Lower leg skin (tissue), 4 donors: ENCODE measurements at regions not wholly inside any gene's neighbourhood (a gene's known extent, or its start where the extent isn't known, plus 50 kb on each side); places are given as distances from the start of the nearest gene placed in this dataset.

Experiments
- DNase-seq, 2 donors: peaks; one replicate each; pipeline ENCODE4 v3.0.0-alpha.2; 2019; ENCODE audit warnings: low spot score in 2 of 2
- H3K4me3 ChIP-seq: fragments of 200-600 bp; sonication (generic); 2 replicates; pipeline ENCODE4 v1.5.1; 2017; ENCODE audit warnings: mild to moderate bottlenecking, low read depth; ENCODE audit not compliant: poor library complexity, severe bottlenecking
- POLR2A ChIP-seq, 2 donors: fragments of 450-650 bp; IDR thresholded peaks; one replicate each; pipeline ENCODE4 v1.6.1; 2016 to 2017; ENCODE audit warnings: antibody characterized with exemption in 2 of 2, mild to moderate bottlenecking in 1 of 2, moderate library complexity in 1 of 2
- WGBS, 2 donors: methylation state at CpG; one replicate each; pipeline ENCODE4 v1.1.5; 2018; 5-methylcytosine and 5-hydroxymethylcytosine counted together
- intact Hi-C: fragments of 100-400 bp; cut with DNase I; formaldehyde crosslinking; loops from one replicate; pipeline ENCODE4 v1.15.0; 2023; ENCODE audit warnings: low total_unique reads
- TF ChIP-seq, protein P1 (sequence below), 3 donors: fragments of 450-650 bp; IDR thresholded peaks; one replicate each; pipeline ENCODE4 v1.5.1; 2016; ENCODE audit warnings: antibody characterized with exemption in 3 of 3, mild to moderate bottlenecking in 3 of 3, moderate library complexity in 2 of 3

DNA sequence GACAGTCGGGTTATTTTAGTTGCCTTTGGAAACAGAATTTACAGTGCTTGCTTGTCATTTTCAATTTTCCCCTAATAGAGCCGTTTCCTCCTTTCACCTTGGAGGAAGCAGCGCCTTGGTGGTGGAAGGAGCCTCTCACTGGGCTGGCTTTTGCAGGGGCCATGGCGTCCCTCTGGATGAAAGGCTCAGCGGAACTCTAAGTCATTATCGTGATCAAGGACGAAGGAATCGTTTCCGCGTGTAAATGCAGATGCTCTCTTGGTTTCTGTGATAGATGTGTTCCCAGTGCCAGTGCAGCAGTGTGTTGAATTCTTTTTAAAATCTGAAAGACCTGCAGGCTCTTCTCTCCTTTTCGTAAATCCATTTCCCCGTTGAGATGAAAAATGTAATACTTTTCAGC, 126.2 kb upstream of the LMO4 start:
- intact Hi-C loops: no loop called here

DNA sequence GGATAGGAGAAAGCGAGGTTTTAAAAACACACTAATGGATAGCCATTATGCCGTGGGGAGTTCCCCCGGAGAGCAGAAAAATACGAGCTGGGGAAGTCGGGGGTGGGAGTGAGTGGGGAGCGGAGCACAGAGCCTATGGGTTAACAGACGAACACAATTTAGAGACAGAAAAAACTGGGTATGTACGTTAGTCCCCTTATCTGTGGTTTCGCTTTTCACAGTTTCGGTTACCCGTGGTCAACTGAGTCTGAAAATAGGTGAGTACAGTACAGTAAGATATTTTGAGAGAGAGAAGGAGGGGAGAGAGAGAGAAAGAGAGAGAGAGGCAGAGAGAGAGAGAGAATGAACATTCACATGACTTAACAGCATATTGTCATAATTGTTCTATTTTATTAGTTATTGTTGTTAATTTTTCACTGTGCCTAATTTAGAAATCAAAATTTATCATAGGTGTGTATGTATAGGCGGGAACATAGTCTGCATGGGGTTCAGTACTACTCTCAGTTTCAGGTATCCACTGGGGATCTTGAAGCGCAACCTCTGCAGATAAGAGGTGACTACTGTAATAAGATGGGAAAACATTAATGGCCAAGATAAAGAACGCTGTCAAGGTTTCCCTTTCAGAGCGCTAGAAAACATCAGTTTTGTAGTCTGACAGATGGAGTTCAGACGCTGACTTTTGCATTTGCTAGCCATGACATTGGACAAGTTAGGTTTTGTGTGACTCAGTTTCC, 125.6 kb upstream of the LMO4 start:
- 81 to 85% methylated on average over 16 of the region's 16 CpGs for WGBS, 2 donors
- intact Hi-C loops: no loop called here
- TF ChIP-seq, protein P1, sequence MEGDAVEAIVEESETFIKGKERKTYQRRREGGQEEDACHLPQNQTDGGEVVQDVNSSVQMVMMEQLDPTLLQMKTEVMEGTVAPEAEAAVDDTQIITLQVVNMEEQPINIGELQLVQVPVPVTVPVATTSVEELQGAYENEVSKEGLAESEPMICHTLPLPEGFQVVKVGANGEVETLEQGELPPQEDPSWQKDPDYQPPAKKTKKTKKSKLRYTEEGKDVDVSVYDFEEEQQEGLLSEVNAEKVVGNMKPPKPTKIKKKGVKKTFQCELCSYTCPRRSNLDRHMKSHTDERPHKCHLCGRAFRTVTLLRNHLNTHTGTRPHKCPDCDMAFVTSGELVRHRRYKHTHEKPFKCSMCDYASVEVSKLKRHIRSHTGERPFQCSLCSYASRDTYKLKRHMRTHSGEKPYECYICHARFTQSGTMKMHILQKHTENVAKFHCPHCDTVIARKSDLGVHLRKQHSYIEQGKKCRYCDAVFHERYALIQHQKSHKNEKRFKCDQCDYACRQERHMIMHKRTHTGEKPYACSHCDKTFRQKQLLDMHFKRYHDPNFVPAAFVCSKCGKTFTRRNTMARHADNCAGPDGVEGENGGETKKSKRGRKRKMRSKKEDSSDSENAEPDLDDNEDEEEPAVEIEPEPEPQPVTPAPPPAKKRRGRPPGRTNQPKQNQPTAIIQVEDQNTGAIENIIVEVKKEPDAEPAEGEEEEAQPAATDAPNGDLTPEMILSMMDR (IDR thresholded peaks at IDR 0.05): no peak
- TF ChIP-seq POLR2A (IDR thresholded peaks at IDR 0.05): no peak
- DNase-seq: no peak
- H3K4me3 ChIP-seq: no peak overlapping the region

More for the DNA sequence above, 126.2 kb upstream of the LMO4 start:
- no peak for DNase-seq
- H3K4me3 ChIP-seq: no peak overlapping the region
- no peak for TF ChIP-seq POLR2A (IDR thresholded peaks at IDR 0.05)
- TF ChIP-seq, protein P1 (IDR thresholded peaks at IDR 0.05): no peak
- 89 to 90% methylated on average over 12 of the region's 12 CpGs for WGBS, 2 donors

GRCh38 chr1:87203904-87204303, 124.8 kb upstream of the LMO4 start:
- intact Hi-C loops: no loop called here
- WGBS, 2 donors: 38 to 40% methylated on average over 5 of the region's 5 CpGs
- TF ChIP-seq, protein P1 (IDR thresholded peaks at IDR 0.05): no peak
- no peak for TF ChIP-seq POLR2A (IDR thresholded peaks at IDR 0.05)
- no peak overlapping the region for H3K4me3 ChIP-seq
- DNase-seq: no peak

- intact Hi-C loops: no loop called here
- no peak for TF ChIP-seq POLR2A (IDR thresholded peaks at IDR 0.05)
- TF ChIP-seq, protein P1 (IDR thresholded peaks at IDR 0.05): no peak
- DNase-seq: no peak
- 38 to 42% methylated on average over 3 of the region's 3 CpGs for WGBS, 2 donors
- H3K4me3 ChIP-seq: no peak overlapping the region
These were observed 124.2 kb upstream of the LMO4 start for GRCh38 chr1:87204441-87204840.

DNA sequence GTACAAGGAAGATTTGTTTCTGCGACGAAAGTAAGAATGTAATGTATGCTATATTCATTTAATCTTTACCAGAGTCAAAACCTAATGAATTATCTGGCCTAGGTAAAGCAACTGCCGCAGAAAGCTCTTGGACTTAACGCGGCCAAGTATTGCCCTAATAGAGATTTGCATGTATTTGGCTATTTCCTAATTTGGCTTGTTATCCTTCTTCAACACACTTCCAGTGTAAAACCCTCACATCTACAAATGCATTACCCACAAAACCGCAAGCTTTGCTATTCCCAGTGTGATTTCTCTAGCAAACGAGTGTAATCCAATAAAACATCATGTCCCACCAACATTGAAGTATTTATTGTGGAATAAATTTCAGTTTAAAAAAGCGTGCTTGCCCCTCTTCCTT, 123.8 kb upstream of the LMO4 start:
- 78 to 82% methylated on average over 8 of the region's 8 CpGs for WGBS, 2 donors
- no peak for DNase-seq
- no peak for TF ChIP-seq POLR2A (IDR thresholded peaks at IDR 0.05)
- TF ChIP-seq, protein P1 (IDR thresholded peaks at IDR 0.05): no peak
- no peak overlapping the region for H3K4me3 ChIP-seq
- intact Hi-C loops: no loop called here
